Uterus (tissue), 3 donors: ENCODE measurements at regions not wholly inside any gene's neighbourhood (a gene's known extent, or its start where the extent isn't known, plus 50 kb on each side); places are given as distances from the start of the nearest gene placed in this dataset.

Source experiments
- DNase-seq, 2 donors: peaks; one replicate each; pipeline ENCODE4 v3.0.0-alpha.2; 2019 to 2020
- H3K27ac ChIP-seq, 2 donors: fragments of 200-600 bp; sonication (generic); 1 replicate in 1 of 2; 2 replicates in 1 of 2; pipeline ENCODE4 v1.5.1; 2016 to 2018
- H3K27me3 ChIP-seq, 2 donors: fragments of 200-600 bp; sonication (generic); one replicate each; pipeline ENCODE4 v1.5.1; 2018 to 2019; ENCODE audit warnings: control low read depth in 1 of 2
- H3K36me3 ChIP-seq, 2 donors: fragments of 200-600 bp; sonication (generic); one replicate each; pipeline ENCODE4 v1.5.1; 2019; ENCODE audit warnings: control low read depth in 1 of 2
- H3K4me1 ChIP-seq, 2 donors: fragments of 200-600 bp; sonication (generic); one replicate each; pipeline ENCODE4 v1.5.1; 2018 to 2019; ENCODE audit warnings: control low read depth in 1 of 2
- H3K4me3 ChIP-seq, 2 donors: fragments of 200-600 bp; sonication (generic); 1 replicate in 1 of 2; 2 replicates in 1 of 2; pipeline ENCODE4 v1.5.1; 2018 to 2019; ENCODE audit warnings: mild to moderate bottlenecking in 1 of 2
- H3K9me3 ChIP-seq, 2 donors: fragments of 200-600 bp; sonication (generic); one replicate each; pipeline ENCODE4 v1.5.1; 2019; ENCODE audit warnings: control low read depth in 1 of 2
- POLR2A ChIP-seq, 2 donors: fragments of 450-650 bp; IDR thresholded peaks; one replicate each; pipeline ENCODE4 v1.6.1; 2016; ENCODE audit warnings: antibody characterized with exemption in 2 of 2, mild to moderate bottlenecking in 1 of 2, moderate library complexity in 1 of 2
- intact Hi-C: fragments of 100-400 bp; cut with DNase I; formaldehyde crosslinking; loops from one replicate; pipeline ENCODE4 v1.15.1; 2023; ENCODE audit warnings: low total_unique reads
- TF ChIP-seq, protein P1 (sequence below), 4 experiments: fragments of 200-600 bp in 2 of 4; fragments of 450-650 bp in 2 of 4; sonication (generic) in 2 of 4; IDR thresholded peaks; one replicate each; pipeline ENCODE4 v1.5.1; 2016 to 2019; ENCODE audit warnings: antibody characterized with exemption in 4 of 4, mild to moderate bottlenecking in 2 of 4, moderate library complexity in 1 of 4
- donor health status: DM: yes; HTN: yes; CAD: no.

DNA sequence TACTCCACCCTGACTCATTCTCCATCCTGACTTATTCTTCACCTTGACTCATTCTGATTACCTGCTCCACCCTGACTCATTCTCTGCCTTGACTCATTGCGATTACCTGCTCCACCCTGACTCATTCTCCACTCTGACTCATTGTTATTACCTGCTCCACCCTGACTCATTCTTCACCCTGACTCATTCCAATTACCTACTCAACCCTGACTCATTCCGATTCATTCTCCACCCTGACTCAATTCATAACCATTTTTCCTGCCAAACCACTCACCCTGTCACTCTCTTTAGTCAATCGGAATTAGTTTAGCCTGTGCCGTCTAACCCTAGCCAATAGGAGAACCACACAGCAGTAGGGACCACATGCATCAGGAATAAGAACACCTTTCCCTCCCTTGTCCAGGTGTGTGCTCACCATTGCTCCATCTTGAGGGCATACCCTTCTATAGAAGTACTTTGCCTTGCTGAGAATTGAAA is 1227.4 kb upstream of the PCDH20 start:
- H3K9me3 ChIP-seq: no peaks in the 10 kb centered on the region
- no peaks in the 10 kb centered on the region for H3K4me1 ChIP-seq
- TF ChIP-seq, protein P1, sequence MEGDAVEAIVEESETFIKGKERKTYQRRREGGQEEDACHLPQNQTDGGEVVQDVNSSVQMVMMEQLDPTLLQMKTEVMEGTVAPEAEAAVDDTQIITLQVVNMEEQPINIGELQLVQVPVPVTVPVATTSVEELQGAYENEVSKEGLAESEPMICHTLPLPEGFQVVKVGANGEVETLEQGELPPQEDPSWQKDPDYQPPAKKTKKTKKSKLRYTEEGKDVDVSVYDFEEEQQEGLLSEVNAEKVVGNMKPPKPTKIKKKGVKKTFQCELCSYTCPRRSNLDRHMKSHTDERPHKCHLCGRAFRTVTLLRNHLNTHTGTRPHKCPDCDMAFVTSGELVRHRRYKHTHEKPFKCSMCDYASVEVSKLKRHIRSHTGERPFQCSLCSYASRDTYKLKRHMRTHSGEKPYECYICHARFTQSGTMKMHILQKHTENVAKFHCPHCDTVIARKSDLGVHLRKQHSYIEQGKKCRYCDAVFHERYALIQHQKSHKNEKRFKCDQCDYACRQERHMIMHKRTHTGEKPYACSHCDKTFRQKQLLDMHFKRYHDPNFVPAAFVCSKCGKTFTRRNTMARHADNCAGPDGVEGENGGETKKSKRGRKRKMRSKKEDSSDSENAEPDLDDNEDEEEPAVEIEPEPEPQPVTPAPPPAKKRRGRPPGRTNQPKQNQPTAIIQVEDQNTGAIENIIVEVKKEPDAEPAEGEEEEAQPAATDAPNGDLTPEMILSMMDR (IDR thresholded peaks at IDR 0.05): no peak
- TF ChIP-seq POLR2A (IDR thresholded peaks at IDR 0.05): no peak
- no peak for DNase-seq
- no peak overlapping the region for H3K27ac ChIP-seq
- intact Hi-C loops: no loop called here
- H3K27me3 ChIP-seq: no peaks in the 10 kb centered on the region
- H3K4me3 ChIP-seq: no peak overlapping the region
- no peaks in the 10 kb centered on the region for H3K36me3 ChIP-seq

DNA sequence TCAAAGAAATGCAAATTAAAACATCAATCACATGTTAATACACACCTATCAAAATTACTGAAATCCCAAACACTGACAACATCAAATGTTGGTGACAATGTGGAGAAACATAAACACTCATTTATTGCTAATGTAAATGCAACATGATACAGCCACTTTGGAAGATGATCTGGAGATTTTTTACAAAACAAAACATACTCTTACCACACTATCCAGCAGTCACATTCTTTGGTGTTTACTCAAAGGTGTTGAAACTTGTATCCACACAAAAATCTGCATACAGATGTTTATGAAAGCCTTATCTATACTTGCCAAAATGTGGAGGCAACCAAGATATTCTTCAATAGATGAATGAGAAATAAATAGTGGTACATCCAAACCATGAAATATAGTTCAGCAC is 1219.5 kb upstream of the PCDH20 start:
- TF ChIP-seq, protein P1 (IDR thresholded peaks at IDR 0.05): no peak
- no peak for TF ChIP-seq POLR2A (IDR thresholded peaks at IDR 0.05)
- H3K9me3 ChIP-seq: no peaks in the 10 kb centered on the region
- intact Hi-C loops: no loop called here

DNA sequence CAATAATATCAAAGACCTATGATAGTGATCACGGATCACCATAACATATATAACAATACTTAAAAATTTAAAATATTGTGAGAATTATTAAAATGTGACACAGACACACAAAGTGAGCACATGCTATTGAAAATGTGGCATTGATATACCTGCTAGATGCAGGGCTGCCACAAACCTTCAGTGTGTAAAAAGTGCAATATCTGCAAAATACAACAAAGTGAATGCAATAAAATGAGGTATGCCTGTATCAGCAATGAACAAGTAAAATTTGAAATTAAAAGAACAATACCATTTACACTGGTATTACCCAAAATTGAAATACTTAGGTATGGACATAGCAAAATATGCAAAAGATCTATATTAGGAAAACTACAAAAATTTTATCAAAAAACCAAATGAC is 1217.8 kb upstream of the PCDH20 start:
- intact Hi-C loops: no loop called here
- Histone ChIP-seq H3K36me3 (no peaks in the 10 kb centered on the region), H3K4me1 (no peaks in the 10 kb centered on the region), H3K9me3 (no peaks in the 10 kb centered on the region), H3K27me3 (no peaks in the 10 kb centered on the region), H3K27ac (no peak overlapping the region), H3K4me3 (no peak overlapping the region)
- TF ChIP-seq POLR2A (IDR thresholded peaks at IDR 0.05): no peak
- TF ChIP-seq, protein P1 (IDR thresholded peaks at IDR 0.05): no peak
- no peak for DNase-seq

More for the DNA sequence above, 1219.5 kb upstream of the PCDH20 start:
- no peaks in the 10 kb centered on the region for H3K4me1 ChIP-seq
- no peaks in the 10 kb centered on the region for H3K36me3 ChIP-seq
- no peak overlapping the region for H3K4me3 ChIP-seq
- H3K27ac ChIP-seq: no peak overlapping the region
- no peaks in the 10 kb centered on the region for H3K27me3 ChIP-seq
- no peak for DNase-seq

DNA sequence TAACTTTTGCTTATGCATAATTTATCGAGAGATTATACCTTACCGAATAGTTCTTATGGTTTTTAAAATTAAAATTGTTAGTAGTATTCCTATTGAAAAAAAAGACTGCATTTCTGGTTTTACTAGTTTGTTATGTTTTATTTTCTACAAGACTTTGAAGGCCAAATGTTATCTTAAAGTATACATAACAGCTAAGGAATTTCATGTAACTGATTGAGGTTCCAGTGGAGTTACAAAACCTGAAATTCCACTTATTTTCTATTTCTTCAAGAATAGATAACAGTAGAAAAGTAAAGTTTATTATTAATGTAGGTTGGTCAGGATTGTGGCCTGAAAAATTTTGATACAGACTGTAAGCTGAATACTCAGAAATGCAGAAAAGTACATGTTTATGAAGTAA is 1216.0 kb upstream of the PCDH20 start:
- no peaks in the 10 kb centered on the region for H3K27me3 ChIP-seq
- DNase-seq: no peak
- H3K27ac ChIP-seq: no peak overlapping the region
- H3K36me3 ChIP-seq: no peaks in the 10 kb centered on the region
- TF ChIP-seq, protein P1 (IDR thresholded peaks at IDR 0.05): no peak
- TF ChIP-seq POLR2A (IDR thresholded peaks at IDR 0.05): no peak
- intact Hi-C loops: no loop called here
- H3K9me3 ChIP-seq: no peaks in the 10 kb centered on the region
- H3K4me3 ChIP-seq: no peak overlapping the region
- H3K4me1 ChIP-seq: no peaks in the 10 kb centered on the region

DNA sequence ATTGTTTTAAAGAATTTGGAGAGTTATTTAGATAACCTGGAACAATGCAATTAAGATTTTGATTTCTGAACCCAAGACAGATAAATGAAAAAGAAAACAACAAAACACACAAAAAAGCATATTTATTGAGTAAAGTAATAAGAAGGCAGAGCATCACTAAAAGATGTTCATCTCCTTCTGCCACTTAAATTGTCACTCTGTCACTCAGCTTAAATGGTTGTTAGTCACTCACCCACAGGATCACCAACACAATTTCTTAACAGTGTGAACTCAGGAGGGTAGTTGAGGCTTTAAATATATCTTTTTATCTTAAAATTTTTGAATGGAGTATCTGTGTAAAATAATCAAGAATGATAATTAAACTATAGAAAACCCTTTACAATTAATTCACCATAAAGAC is 1215.5 kb upstream of the PCDH20 start:
- no peak overlapping the region for H3K27ac ChIP-seq
- H3K4me1 ChIP-seq: no peaks in the 10 kb centered on the region
- TF ChIP-seq, protein P1 (IDR thresholded peaks at IDR 0.05): no peak
- no peak for TF ChIP-seq POLR2A (IDR thresholded peaks at IDR 0.05)
- no peak overlapping the region for H3K4me3 ChIP-seq
- no peaks in the 10 kb centered on the region for H3K9me3 ChIP-seq
- no peaks in the 10 kb centered on the region for H3K27me3 ChIP-seq
- H3K36me3 ChIP-seq: no peaks in the 10 kb centered on the region
- intact Hi-C loops: no loop called here
- no peak for DNase-seq
